Caco-2 (cell line): ENCODE measurements at regions not wholly inside any gene's neighbourhood (a gene's known extent, or its start where the extent isn't known, plus 50 kb on each side); places are given as distances from the start of the nearest gene placed in this dataset.

Experiments
- BruUV-seq: library from RNA; stranded (reverse); fragments of 400-500 nt; replicated peaks from 2 replicates; lab custom pipeline; 2021; lab: Mats Ljungman, UMichigan
- CTCF ChIA-PET: fragments of 300-600 bp; sonication (Branson Sonifier 250); formaldehyde crosslinking; loops from one replicate; lab custom pipeline; 2022; ENCODE audit warnings: antibody characterized with exemption; lab: Charles Lee
- POLR2A ChIA-PET: fragments of 300-600 bp; sonication (Branson Sonifier 250); formaldehyde crosslinking; loops from one replicate; lab custom pipeline; 2022; ENCODE audit warnings: antibody characterized with exemption; lab: Charles Lee
- DNase-seq, 2 experiments: peaks; one replicate each; pipeline versions ENCODE4 v3.0.0 to v3.0.0-alpha.2; 2020 to 2022
- H3K27me3 ChIP-seq: replicated peaks from 2 replicates; pipeline ENCODE4 v1.6.0; 2011; ENCODE audit warnings: low read length; ENCODE audit not compliant: control insufficient read depth, insufficient read depth
- H3K36me3 ChIP-seq: 2 replicates; pipeline ENCODE4 v1.5.1; 2011; ENCODE audit warnings: low read length; ENCODE audit not compliant: control insufficient read depth, insufficient read depth
- H3K4me1 ChIP-seq: fragments of 250-450 bp; sonication (Bioruptor Pico); 2 replicates; pipeline ENCODE4 v1.5.1; 2020; ENCODE audit warnings: mild to moderate bottlenecking
- H3K4me3 ChIP-seq: 2 replicates; pipeline ENCODE4 v1.5.1; 2011; ENCODE audit warnings: low read depth, mild to moderate bottlenecking, control low read depth, low read length
- H3K9me3 ChIP-seq: fragments of 250-450 bp; sonication (Bioruptor Pico); 2 replicates; pipeline ENCODE4 v1.5.1; 2020; ENCODE audit warnings: mild to moderate bottlenecking, moderate library complexity
- H3K27ac Mint-ChIP-seq: one replicate; pipeline ENCODE4 v1.8.0; 2022; ENCODE audit warnings: mixed read lengths; ENCODE audit not compliant: unreplicated experiment
- H3K27me3 Mint-ChIP-seq: one replicate; pipeline ENCODE4 v1.8.0; 2022; ENCODE audit warnings: mixed read lengths; ENCODE audit not compliant: insufficient read depth, unreplicated experiment
- H3K36me3 Mint-ChIP-seq: one replicate; pipeline ENCODE4 v1.8.0; 2022; ENCODE audit warnings: mild to moderate bottlenecking, mixed read lengths; ENCODE audit not compliant: insufficient read depth, unreplicated experiment
- H3K4me1 Mint-ChIP-seq: one replicate; pipeline ENCODE4 v1.8.0; 2022; ENCODE audit warnings: low read depth, mixed read lengths; ENCODE audit not compliant: unreplicated experiment
- H3K4me3 Mint-ChIP-seq: one replicate; pipeline ENCODE4 v1.8.0; 2022; ENCODE audit warnings: mild to moderate bottlenecking, moderate library complexity, mixed read lengths; ENCODE audit not compliant: unreplicated experiment
- H3K9me3 Mint-ChIP-seq: one replicate; pipeline ENCODE4 v1.8.0; 2022; ENCODE audit warnings: mixed read lengths; ENCODE audit not compliant: unreplicated experiment
- intact Hi-C: fragments of 100-400 bp; cut with micrococcal nuclease; formaldehyde crosslinking; loops from one replicate; pipeline ENCODE4 v1.10.0; 2022; ENCODE audit not compliant: unreplicated experiment
- TF ChIP-seq, protein P1 (sequence below), 2 experiments: fragments of 200-600 bp in 1 of 2; IDR thresholded peaks; 1 replicate in 1 of 2; 2 replicates in 1 of 2; pipeline versions ENCODE4 v1.5.1 to v1.8.0; 2011 to 2022; ENCODE audit warnings: antibody characterized with exemption in 1 of 2, control low read depth in 1 of 2, inconsistent platforms in 1 of 2, low read depth in 1 of 2, low read length in 1 of 2, mild to moderate bottlenecking in 1 of 2, moderate library complexity in 1 of 2; ENCODE audit not compliant: insufficient read depth in 1 of 2, severe bottlenecking in 1 of 2, unreplicated experiment in 1 of 2

DNA sequence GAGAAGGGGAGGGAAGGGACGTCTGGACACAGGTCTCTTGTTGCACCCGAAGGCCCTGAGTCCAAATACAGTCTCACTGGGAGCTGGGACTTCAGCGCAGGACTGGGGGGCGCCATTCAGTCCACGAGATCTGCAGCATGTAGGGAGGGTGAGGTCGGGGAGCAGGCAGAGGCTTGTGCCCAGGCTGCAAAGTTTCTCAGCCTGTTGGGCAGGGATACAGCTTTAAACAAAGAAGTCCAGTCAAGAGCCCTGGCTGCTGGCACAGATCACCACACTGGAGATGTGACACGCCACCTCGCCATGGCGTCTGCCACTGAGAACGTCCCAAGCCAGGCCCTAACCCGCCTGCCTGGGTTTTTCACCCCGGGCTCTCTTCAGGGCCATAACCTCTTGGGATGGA, 256.6 kb downstream of the DLL1 start:
- Histone ChIP-seq H3K9me3 (no peaks in the 10 kb centered on the region), H3K36me3 (no peaks in the 10 kb centered on the region), H3K4me3 (no peak overlapping the region), H3K27me3 (no peaks in the 10 kb centered on the region), H3K4me1 (peaks cover 30% of the 10 kb centered on the region)
- H3K36me3 Mint-ChIP-seq = no peaks in the 10 kb centered on the region
- TF ChIP-seq, protein P1, sequence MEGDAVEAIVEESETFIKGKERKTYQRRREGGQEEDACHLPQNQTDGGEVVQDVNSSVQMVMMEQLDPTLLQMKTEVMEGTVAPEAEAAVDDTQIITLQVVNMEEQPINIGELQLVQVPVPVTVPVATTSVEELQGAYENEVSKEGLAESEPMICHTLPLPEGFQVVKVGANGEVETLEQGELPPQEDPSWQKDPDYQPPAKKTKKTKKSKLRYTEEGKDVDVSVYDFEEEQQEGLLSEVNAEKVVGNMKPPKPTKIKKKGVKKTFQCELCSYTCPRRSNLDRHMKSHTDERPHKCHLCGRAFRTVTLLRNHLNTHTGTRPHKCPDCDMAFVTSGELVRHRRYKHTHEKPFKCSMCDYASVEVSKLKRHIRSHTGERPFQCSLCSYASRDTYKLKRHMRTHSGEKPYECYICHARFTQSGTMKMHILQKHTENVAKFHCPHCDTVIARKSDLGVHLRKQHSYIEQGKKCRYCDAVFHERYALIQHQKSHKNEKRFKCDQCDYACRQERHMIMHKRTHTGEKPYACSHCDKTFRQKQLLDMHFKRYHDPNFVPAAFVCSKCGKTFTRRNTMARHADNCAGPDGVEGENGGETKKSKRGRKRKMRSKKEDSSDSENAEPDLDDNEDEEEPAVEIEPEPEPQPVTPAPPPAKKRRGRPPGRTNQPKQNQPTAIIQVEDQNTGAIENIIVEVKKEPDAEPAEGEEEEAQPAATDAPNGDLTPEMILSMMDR (IDR thresholded peaks at IDR 0.05; ENCODE audit: insufficient read depth in 1 of 2, low read depth in 1 of 2, low read length in 1 of 2, severe bottlenecking in 1 of 2, unreplicated experiment in 1 of 2) = no peak
- ChIA-PET CTCF (no interaction called here), POLR2A (no interaction called here)
- peaks cover 16% of the 10 kb centered on the region for H3K9me3 Mint-ChIP-seq
- H3K4me3 Mint-ChIP-seq = no peak overlapping the region
- peaks cover 11% of the 10 kb centered on the region for H3K4me1 Mint-ChIP-seq
- no peaks in the 10 kb centered on the region for H3K27me3 Mint-ChIP-seq
- BruUV-seq = no TSS peak
- intact Hi-C loops = no loop called here
- peak in 1 of 2 experiments; percentile 20 for DNase-seq
- H3K27ac Mint-ChIP-seq = no peak overlapping the region

- Mint-ChIP-seq H3K27me3 (no peaks in the 10 kb centered on the region), H3K9me3 (peaks cover 17% of the 10 kb centered on the region), H3K4me3 (no peak overlapping the region), H3K27ac (no peak overlapping the region), H3K36me3 (no peaks in the 10 kb centered on the region), H3K4me1 (peaks cover 11% of the 10 kb centered on the region)
- no TSS peak for BruUV-seq
- peaks cover 30% of the 10 kb centered on the region for H3K4me1 ChIP-seq
- intact Hi-C loops = no loop called here
- TF ChIP-seq, protein P1 (IDR thresholded peaks at IDR 0.05; ENCODE audit: insufficient read depth in 1 of 2, low read depth in 1 of 2, low read length in 1 of 2, severe bottlenecking in 1 of 2, unreplicated experiment in 1 of 2) = no peak
- peak in 1 of 2 experiments; percentile 10 for DNase-seq
- H3K27me3 ChIP-seq = no peaks in the 10 kb centered on the region
- CTCF ChIA-PET = no interaction called here
- no peaks in the 10 kb centered on the region for H3K9me3 ChIP-seq
- POLR2A ChIA-PET = no interaction called here
- H3K36me3 ChIP-seq = no peaks in the 10 kb centered on the region
- no peak overlapping the region for H3K4me3 ChIP-seq
Observed at GRCh38 chr6:170033666-170034065, 257.2 kb downstream of the DLL1 start.

DNA sequence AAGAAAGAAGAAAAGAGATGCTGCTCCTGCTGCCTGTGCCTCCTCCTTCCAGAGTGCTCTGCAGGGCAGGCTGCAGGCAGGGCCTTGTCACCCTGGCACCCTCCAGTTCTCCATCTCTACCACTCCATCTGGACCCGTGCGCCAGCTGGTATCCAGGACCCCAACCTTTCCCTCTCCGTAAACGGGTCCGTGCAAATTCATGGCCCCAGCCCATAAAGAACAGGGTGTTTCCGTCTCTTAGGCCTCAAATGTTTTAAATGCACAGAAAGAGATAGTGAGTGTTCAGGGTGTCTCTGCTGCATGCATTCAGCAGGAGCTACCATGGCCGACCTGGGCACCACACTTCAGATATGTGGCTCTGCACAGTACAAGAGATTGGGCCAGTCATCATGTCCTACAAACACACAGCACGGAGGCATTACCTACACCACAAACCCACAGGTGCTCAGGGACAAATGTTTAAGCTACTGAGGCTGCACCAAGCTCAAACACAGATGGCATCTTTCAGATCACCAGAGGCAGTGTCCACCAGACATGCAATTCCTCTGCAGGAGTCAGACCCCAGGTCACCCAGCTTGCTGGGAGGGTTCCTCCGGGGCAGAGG, 258.1 kb downstream of the DLL1 start:
- H3K27me3 ChIP-seq = no peaks in the 10 kb centered on the region

More for the DNA sequence above, 258.1 kb downstream of the DLL1 start:
- CTCF ChIA-PET = no interaction called here
- no peak overlapping the region for H3K4me3 Mint-ChIP-seq
- H3K36me3 Mint-ChIP-seq = no peaks in the 10 kb centered on the region
- H3K4me1 Mint-ChIP-seq = peaks cover 7% of the 10 kb centered on the region
- POLR2A ChIA-PET = no interaction called here
- H3K27ac Mint-ChIP-seq = no peak overlapping the region
- Histone ChIP-seq H3K36me3 (no peaks in the 10 kb centered on the region), H3K4me1 (peaks cover 27% of the 10 kb centered on the region), H3K9me3 (no peaks in the 10 kb centered on the region), H3K4me3 (no peak overlapping the region)
- TF ChIP-seq, protein P1 (IDR thresholded peaks at IDR 0.05; ENCODE audit: insufficient read depth in 1 of 2, low read depth in 1 of 2, low read length in 1 of 2, severe bottlenecking in 1 of 2, unreplicated experiment in 1 of 2) = no peak
- H3K27me3 Mint-ChIP-seq = no peaks in the 10 kb centered on the region
- peak in 1 of 2 experiments; percentile 9 for DNase-seq
- H3K9me3 Mint-ChIP-seq = peaks cover 26% of the 10 kb centered on the region
- BruUV-seq = no TSS peak
- intact Hi-C loops = no loop called here
